Upper lobe of right lung (tissue), 1 donor: ENCODE measurements at regions not wholly inside any gene's neighbourhood (a gene's known extent, or its start where the extent isn't known, plus 50 kb on each side); places are given as distances from the start of the nearest gene placed in this dataset.
"Not testable (repeated sequence)": the region's sequence is repeated elsewhere in the genome, so short reads cannot be mapped to it uniquely, and the experiment has no call there.

Source experiments
- ATAC-seq: fragments of 200-7000 bp; cut with Tn5 transposase; one replicate; pipeline ENCODE4 v1.9.1; 2020; ENCODE audit warnings: mild to moderate bottlenecking, moderate library complexity
- DNase-seq: peaks from one replicate; pipeline ENCODE4 v3.0.0-alpha.2; 2020
- H3K27ac ChIP-seq: fragments of 200-600 bp; one replicate; pipeline ENCODE4 v1.8.0; 2022
- H3K27me3 ChIP-seq: fragments of 200-600 bp; one replicate; pipeline ENCODE4 v1.8.0; 2022; ENCODE audit warnings: mild to moderate bottlenecking
- H3K36me3 ChIP-seq: fragments of 200-600 bp; one replicate; pipeline ENCODE4 v1.8.0; 2022
- H3K4me1 ChIP-seq: fragments of 200-600 bp; one replicate; pipeline ENCODE4 v1.8.0; 2022
- H3K4me3 ChIP-seq: fragments of 200-600 bp; one replicate; pipeline ENCODE4 v1.8.0; 2022; ENCODE audit warnings: mild to moderate bottlenecking
- H3K9me3 ChIP-seq: fragments of 200-600 bp; one replicate; pipeline ENCODE4 v1.8.0; 2022
- intact Hi-C: fragments of 100-400 bp; cut with DNase I; formaldehyde crosslinking; loops from one replicate; pipeline ENCODE4 v1.11.0; 2022
- TF ChIP-seq, protein P1 (sequence below): fragments of 200-600 bp; IDR thresholded peaks from one replicate; pipeline ENCODE4 v1.8.0; 2022; ENCODE audit warnings: antibody characterized with exemption
- donor health status: DM: no; HTN: yes; CAD: no; lungs with severe emphysema.

DNA sequence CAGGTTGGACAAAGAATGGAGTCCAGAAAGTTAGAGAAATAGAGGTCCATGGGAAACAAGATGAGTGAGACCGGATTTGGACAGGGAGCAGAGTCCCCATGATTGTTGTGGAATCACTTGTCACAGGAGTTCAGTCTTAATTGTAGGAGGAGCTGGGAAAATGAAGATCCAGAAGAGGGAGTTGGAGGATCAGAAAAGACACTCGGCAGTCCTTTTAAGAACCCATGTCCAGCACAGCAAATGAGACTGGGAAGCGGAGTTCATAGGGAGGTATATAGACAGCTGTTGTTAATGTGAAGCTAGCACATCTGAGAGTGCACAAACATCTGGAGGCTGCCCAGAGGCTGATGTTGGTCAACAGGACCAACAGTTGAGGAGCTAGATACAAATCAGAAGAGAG, 111.4 kb upstream of the RXFP1 start:
- H3K9me3 ChIP-seq: no peaks in the 10 kb centered on the region
- TF ChIP-seq, protein P1, sequence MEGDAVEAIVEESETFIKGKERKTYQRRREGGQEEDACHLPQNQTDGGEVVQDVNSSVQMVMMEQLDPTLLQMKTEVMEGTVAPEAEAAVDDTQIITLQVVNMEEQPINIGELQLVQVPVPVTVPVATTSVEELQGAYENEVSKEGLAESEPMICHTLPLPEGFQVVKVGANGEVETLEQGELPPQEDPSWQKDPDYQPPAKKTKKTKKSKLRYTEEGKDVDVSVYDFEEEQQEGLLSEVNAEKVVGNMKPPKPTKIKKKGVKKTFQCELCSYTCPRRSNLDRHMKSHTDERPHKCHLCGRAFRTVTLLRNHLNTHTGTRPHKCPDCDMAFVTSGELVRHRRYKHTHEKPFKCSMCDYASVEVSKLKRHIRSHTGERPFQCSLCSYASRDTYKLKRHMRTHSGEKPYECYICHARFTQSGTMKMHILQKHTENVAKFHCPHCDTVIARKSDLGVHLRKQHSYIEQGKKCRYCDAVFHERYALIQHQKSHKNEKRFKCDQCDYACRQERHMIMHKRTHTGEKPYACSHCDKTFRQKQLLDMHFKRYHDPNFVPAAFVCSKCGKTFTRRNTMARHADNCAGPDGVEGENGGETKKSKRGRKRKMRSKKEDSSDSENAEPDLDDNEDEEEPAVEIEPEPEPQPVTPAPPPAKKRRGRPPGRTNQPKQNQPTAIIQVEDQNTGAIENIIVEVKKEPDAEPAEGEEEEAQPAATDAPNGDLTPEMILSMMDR: no peak
- no peak overlapping the region for H3K27ac ChIP-seq
- no peak overlapping the region for H3K4me3 ChIP-seq
- no peaks in the 10 kb centered on the region for H3K27me3 ChIP-seq
- no peaks in the 10 kb centered on the region for H3K36me3 ChIP-seq
- ATAC-seq (no peak), DNase-seq (no peak)
- intact Hi-C loops: no loop called here
- no peaks in the 10 kb centered on the region for H3K4me1 ChIP-seq

DNA sequence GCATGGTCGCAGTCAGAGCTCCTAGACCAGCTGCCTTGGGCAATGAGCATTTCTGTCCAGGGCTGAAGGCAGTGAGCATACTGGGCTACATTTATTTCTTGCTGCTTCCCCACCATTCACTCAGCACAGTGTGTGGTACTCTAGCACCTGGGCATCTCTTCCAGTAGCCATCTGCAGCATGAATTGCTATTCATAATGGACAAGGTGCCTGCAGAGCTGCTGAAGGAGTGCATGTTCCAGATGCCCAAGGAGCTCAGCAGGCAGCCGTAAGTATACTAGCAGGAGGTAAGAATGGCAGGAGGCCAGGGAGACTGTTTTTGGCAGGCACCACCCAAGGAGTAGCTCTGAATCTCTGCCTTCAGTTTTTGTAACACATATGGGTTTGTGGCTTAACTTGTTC, 110.4 kb upstream of the RXFP1 start:
- ATAC-seq (no peak), DNase-seq (no peak)
- Histone ChIP-seq H3K4me1 (no peaks in the 10 kb centered on the region), H3K4me3 (no peak overlapping the region), H3K27ac (no peak overlapping the region), H3K9me3 (no peaks in the 10 kb centered on the region), H3K27me3 (no peaks in the 10 kb centered on the region), H3K36me3 (no peaks in the 10 kb centered on the region)
- intact Hi-C loops: no loop called here
- TF ChIP-seq, protein P1: no peak

DNA sequence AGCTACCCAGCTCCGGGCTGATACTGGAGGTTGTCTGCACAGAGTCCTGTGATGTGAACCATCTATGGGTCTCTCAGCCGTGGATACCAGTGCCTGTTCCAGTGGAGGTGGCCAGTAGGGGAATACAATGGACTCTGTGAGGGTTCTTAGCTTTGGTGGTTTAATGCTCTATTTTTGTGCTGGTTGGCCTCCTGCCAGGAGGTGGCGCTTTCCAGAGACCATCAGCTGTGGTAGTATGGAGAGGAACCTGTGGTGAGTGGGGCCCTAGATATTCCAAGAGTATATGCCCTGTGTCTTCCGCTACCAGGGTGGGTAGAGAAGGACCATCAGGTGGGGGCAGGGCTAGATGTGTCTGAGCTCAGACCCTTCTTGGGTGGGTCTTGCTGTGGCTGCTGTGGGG, 103.0 kb upstream of the RXFP1 start:
- H3K36me3 ChIP-seq, DNase-seq, H3K9me3 ChIP-seq, H3K4me1 ChIP-seq, ATAC-seq, H3K27me3 ChIP-seq, H3K4me3 ChIP-seq, intact Hi-C loops, H3K27ac ChIP-seq: not testable (repeated sequence)

DNA sequence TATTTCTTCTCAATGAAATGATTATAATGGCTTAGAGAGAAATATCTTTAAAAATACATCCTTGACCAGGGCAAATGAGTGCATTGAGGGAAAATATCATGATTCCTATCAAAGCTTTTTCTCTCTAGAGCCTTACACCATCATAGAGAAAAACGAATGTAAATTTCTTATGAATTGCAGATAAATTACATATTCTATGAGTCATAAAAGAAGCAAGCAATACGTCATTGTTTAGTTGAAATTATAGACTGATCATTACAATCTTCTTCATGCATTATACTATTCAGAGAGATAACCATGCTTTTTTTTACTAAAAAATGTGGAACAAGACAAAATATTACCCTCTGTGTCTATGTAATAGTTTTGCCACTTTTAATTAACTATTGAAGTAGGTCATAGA, 100.9 kb upstream of the RXFP1 start:
- intact Hi-C loops: no loop called here
- no peak overlapping the region for H3K4me3 ChIP-seq
- TF ChIP-seq, protein P1: no peak
- no peaks in the 10 kb centered on the region for H3K9me3 ChIP-seq
- H3K27ac ChIP-seq: no peak overlapping the region
- no peak for ATAC-seq
- H3K4me1 ChIP-seq: no peaks in the 10 kb centered on the region
- H3K36me3 ChIP-seq: no peaks in the 10 kb centered on the region
- DNase-seq: no peak
- no peaks in the 10 kb centered on the region for H3K27me3 ChIP-seq

DNA sequence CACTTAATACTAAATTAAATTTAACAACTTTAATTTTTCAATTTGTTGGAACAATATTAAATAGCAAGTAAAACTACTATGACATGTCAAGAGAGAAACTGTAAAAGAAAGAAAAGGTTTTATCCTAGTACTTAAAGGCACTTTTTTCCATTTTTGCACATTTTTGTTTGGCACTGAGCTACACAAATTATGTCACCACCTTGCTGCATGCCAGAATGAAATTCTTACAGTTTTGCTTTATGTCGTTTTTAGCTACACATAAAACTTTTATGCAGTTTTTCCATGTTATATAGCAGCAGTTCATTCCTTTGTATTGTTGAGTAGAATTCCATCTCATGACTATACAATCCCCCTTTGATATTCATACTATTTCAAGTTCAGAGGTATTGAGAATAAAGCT, 99.1 kb upstream of the RXFP1 start:
- Histone ChIP-seq H3K27ac (no peak overlapping the region), H3K36me3 (no peaks in the 10 kb centered on the region), H3K4me1 (no peaks in the 10 kb centered on the region), H3K4me3 (no peak overlapping the region), H3K9me3 (no peaks in the 10 kb centered on the region), H3K27me3 (no peaks in the 10 kb centered on the region)
- intact Hi-C loops: no loop called here
- ATAC-seq (no peak), DNase-seq (no peak)
- TF ChIP-seq, protein P1: no peak

DNA sequence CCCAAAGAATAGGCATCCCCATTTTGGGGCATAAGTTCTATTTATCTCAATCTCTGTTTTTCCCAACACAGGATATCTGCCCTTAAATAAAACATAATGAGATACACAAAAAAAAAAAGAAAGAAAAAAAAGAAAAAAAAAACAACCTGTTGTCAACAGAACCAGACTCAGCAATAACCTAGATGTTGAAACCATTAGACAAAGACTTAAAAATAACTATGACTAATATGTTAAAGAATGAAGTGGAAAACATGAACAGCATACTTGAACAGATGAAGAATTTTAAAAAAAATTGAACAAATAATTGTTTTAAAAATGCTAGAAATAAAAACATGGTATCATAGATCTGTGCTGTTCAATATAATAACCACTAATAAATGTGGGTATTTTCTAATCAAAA, 93.4 kb upstream of the RXFP1 start:
- intact Hi-C loops: no loop called here
- no peak for ATAC-seq
- Histone ChIP-seq H3K4me1 (no peaks in the 10 kb centered on the region), H3K9me3 (no peaks in the 10 kb centered on the region), H3K36me3 (no peaks in the 10 kb centered on the region), H3K4me3 (no peak overlapping the region), H3K27ac (no peak overlapping the region), H3K27me3 (no peaks in the 10 kb centered on the region)
- DNase-seq: no peak
- TF ChIP-seq, protein P1: no peak
